ENCODE measurements at regions not wholly inside any gene's neighbourhood (a gene's known extent, or its start where the extent isn't known, plus 50 kb on each side); places are given as distances from the start of the nearest gene placed in this dataset.

DNA sequence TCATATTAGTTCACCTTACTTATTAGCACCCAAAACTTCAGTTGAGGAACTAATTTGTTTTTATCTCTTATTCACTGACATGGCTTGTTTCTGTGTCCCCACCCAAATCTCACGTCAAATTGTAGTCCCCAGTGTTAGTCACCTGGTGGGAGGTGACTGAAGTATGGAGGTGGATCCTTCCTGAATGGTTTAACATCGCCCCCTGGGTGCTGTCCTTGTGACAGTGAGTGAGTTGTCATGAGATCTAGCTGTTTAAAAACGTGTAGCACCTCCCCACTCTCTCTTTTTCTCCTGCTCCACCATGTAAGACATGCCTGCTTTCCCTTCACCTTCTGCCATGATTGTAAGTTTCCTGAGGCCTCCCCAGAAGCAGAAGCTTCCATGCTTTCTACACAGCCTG is 75.0 kb upstream of the HECTD2 start:
- no peak for DNase-seq

DNA sequence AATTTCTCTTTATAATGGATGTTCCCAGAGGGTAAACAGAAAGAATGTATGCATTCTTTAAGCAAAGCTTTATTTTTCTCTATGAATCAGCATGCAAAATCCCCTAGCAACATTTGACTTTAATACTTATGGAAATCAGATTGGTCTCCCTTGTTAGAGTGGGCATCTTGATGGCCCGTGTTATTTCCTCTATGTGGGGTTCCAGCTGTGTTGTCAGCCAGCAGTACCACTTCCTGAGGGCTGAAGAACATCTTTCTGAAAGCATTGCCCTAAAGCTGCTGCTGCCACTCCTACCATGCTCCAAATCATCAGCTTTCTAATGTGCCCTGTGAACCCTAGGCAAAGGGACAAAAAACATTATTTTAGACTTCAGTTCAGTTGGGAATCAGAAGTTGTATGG is 70.4 kb upstream of the HECTD2 start:
- DNase-seq: no peak

DNA sequence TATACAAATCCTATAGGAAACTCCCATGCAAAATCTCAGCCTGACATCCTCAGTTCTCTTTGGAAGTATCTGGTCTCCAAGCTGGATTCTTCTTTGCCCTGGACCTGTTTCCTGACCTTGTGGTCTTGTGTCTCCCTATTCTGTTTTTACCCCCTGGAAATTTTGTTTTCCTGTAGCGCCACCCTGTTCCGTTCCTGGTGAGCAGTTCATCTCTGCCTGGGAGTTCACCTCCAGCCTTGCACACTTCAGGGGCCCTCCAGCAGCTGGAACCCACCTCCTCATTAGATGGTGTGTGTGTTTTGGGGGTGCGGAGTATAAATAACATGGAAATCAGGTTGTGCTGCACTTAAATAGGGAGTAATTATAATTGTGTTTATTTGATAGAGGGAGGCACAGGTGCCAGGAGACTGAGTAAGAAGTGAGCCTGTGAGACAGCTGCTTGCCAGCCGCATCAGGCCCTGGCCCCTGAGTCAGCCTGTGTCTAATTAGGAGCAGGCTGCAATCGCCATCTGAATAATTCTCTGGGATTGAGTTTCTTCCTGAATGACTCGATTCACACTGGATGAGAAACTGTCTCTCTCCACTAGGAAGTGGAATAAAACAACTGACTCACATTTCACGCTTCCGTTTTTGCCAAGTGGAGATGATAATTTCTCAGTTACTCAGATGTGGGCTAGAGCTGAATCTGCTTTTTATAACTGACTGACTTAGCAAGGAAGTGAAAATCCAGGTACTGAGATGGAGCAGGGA is 69.4 kb upstream of the HECTD2 start:
- DNase-seq: peak; percentile 54

DNA sequence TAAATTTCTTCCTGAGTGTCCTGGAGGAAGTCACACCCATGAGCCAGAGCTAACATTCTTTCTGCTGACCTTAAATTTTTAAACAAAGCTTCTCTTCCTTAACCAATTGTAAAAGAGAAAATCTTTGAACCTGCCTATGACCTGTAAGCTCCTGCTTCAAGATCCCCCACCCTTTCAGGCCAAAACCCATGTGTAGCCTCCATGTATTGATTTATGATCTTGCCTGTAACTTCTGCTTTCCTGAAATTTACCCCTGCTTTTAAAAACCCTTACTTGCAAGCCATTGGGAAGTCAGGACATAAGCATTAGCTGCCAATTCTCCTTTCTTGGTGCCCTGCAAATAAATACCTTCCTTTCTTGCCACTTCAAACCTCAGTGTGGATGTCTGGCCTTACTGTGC is 68.5 kb upstream of the HECTD2 start:
- DNase-seq: no peak

DNA sequence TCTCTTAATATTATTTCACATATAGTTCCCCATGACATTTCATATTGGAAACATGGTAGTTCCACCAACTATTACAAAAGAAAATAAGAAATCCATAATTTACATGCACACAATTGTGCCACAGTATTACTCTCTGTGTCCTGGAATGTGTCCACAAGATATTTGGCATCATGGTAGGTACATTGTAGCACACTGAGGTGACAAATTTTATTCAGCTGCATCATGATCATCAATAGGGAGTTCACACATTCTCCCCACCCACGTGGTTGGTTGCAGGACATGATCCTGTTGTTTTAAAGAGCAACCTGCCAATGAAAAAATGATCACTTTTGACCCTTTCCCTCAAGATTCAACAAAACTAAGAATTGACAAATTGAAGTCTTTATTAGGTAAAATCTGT is 67.1 kb upstream of the HECTD2 start:
- DNase-seq: no peak

DNA sequence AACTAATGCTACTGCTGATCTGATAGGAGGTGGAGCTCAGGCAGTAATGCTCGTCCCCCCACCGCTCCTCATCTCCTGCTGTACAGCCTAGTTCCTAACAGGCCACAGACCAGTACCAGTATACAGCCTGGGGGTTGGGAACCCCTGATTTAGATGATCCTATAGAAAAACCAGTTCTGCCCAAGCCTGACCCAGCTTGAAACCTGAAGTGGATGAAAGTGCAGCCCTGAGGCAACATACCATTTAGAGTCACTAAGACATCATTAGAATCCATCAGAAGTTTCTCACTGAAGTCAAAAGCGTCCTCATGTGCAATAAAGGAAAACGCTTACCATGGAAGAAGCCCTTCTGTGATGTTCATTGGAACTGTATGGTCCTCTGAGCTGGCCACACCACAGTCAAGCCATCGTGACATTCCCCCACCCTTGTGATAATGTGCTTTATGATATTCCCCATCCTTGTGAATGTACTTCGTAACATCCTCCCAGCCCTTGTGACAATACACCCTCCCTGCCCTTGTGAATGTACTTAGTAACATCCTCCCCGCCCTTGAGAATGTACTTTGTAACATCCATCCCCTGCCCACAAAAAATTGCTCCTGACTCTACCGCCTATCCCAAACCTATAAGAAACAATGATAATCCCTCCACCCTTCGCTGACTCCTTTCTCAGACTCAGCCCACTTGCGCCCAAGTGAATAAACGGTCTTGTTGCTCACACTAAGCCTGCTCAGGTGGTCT is 65.9 kb upstream of the HECTD2 start:
- no peak for DNase-seq

DNA sequence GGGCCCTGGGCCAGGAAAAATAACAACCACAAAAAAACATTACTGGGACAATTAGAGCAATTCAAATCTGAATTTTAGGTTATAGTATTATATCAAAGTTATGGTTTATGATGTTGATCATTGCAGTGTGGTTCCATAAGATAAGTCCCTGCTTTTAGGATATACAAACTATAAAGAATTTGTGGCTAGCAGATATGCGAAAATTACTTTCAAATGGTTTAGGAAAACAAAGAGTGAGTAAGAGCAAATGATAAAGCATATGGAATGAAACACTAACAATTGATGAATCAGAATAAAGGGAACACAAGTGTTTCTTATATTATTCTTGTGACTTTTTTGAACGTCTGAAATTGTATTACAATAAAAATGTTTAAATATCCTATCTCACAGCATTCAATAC is 64.4 kb upstream of the HECTD2 start:
- DNase-seq: no peak

DNA sequence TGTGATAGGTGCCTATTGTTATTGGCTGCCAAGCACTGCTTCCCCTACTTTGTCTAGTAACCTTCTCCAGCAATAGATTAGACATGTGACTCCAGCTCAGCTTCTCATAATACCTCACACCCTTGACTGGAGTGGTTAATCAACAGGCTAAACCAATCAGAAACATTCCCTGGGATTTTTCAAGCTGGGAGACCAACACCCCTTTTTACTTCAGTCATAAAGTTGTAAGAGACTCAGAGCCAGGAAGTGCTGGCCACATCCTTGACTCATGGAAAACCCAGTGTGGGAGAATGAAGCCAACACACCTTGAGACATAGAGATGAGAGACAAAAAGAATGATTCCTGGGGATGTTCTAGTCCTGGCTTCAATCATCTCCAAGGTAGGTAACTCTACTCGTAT is 62.6 kb upstream of the HECTD2 start:
- no peak for DNase-seq

DNA sequence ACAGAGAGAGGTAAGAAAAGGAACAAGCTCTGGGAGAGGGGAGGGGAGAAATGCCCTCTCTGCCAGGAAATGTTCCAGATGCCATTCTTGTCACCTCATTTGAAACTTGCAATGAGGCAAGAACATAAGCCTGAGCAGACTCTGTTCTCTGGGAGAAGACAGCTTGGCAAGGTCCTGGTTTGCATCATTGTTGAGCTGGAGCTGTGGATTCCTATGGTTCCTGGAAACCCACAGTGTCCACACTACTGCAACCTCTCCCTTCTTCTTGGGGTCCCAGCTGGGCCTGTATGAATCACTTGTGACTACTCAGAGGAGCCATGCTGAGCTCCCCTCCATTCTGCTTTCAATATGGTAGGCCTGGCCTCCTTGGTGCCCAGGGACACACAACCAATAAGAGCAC is 60.8 kb upstream of the HECTD2 start:
- DNase-seq: no peak

DNA sequence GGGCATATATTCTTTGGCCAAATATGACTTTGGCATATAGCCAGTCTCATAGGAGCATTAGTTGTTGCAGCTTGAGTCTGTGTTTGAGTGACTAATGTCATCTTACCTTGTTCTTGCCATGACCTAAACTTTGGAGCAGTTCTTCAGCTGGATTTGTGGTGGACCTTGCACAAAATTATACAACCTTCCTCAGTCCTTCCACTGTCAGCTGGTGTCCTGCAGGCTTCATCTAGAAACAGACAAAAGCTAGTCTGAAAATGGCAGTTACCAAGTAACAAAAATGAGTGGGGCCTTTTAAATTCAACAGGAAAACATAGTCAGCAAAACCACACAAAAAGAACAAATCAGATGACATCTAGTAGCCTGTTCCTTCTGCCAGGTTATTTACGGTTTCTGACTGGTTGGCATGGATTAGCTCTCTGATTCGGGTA is 59.5 kb upstream of the HECTD2 start:
- no peak for DNase-seq

DNA sequence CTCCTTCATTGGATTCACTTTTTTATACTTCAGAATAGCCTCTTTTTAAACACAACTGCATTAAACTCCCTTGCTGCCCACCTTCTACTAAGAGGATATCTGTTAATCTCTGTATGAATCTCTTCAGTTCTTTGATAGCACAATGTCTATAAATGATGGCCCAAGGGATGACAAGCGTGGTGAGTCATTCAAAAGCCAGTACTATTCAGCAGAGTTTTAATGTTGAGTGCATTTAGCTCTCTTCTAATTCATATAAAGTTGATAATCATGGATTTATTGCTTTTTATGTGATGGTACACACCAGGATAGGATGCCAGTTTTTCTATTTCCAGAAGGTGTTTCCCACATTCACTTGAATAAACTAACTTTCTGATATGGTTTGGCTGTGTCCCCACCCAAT is 57.4 kb upstream of the HECTD2 start:
- no peak for DNase-seq

DNA sequence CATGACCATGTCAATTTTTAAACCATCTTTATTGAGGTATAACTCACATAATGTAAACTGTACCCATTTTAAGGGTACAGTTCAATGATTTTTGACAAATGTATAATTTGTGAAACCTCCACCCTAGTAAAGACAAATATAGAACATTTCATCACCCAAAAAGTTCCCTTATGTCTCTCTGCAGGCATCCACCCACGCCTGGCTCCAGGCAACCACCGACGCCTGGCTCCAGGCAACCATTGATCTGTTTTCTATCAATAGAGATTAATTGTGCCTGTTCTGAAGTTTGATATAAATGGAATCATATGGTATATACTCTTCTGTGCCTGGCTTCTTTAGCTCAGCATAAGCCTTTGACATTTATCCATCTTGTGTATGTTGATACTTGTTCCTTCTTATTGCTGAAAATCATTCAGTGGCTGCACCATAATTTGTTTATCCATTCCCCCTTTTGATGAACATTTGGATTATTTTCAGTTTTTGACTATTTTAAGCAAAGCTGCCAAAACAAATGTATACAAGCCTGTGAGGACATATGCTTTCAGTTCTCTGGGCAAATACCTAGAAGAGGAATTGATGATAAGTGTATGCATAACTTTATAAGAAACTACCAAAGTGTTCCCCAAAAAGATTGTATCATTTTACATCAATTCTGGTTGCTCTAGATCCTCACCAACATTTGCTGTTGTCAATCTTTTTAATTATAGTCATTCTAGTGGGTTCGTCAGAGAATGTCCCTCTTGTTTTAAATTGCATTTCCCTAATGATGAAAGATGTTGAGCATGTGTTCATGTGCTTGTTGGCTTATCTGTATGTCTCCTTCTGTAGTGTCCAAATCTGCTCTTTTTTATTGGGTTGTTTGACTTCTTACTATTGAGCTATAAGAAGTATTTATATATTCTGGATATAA is 55.7 kb upstream of the HECTD2 start:
- no peak for DNase-seq

DNA sequence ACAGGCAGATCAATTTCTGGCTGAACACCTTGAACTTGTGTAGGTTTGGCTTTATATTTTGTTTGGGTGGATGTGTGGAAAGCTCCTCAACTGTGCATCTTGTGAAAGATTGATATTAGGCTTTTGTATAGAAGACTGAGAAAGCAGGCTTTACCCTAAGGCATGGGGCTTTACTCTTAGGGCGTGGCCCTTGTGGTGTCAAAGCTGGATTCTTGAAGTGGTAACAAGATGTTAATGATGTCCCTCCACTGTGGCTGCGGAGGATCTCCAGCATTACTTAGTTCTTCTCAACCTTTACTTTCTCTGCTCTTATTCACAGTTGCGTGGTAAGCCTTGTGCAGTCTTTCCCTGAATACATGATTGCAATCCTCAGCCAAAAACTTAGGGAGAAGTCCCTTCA is 54.1 kb upstream of the HECTD2 start:
- no peak for DNase-seq

DNA sequence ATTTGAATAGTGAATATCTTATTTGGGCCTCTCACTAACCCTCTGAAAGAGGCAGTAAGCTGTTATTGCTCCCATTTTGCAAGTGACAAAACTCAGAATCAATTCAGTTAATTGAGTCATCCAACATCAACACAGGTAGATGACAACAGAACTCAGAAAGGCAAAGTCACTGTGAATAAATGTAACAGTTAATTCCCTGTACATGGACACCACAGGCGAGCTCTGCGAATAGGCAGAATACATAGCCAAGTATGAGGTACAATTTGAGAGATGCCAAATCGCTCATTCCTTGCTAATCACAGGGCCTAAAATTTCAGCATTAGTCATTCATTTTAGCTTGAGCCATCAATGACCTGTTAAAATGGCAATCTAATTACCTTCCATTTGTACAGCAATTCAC is 52.6 kb upstream of the HECTD2 start:
- DNase-seq: no peak

All from COR-L47 (cell line).